Liver (tissue), 7 donors: ENCODE measurements at regions not wholly inside any gene's neighbourhood (a gene's known extent, or its start where the extent isn't known, plus 50 kb on each side); places are given as distances from the start of the nearest gene placed in this dataset.

ENCODE experiments used
- DNase-seq: peaks from one replicate; pipeline ENCODE4 v3.0.0-alpha.2; 2017; ENCODE audit warnings: low spot score
- H3K27ac ChIP-seq, 2 donors: one replicate each; pipeline ENCODE4 v1.7.0; 2013; ENCODE audit warnings: inconsistent platforms in 2 of 2, low read length in 2 of 2, control low read depth in 1 of 2, low read depth in 1 of 2, mild to moderate bottlenecking in 1 of 2
- H3K27me3 ChIP-seq, 4 donors: one replicate each; pipeline versions ENCODE4 v1.6.1 to v1.7.0; 2013; ENCODE audit warnings: low read length in 3 of 4, inconsistent platforms in 1 of 4, mild to moderate bottlenecking in 1 of 4, moderate library complexity in 1 of 4; ENCODE audit not compliant: control insufficient read depth in 4 of 4, insufficient read depth in 4 of 4
- H3K36me3 ChIP-seq, 4 donors: one replicate each; pipeline versions ENCODE4 v1.6.1 to v1.7.0; 2013; ENCODE audit warnings: low read length in 3 of 4, mild to moderate bottlenecking in 3 of 4, low read depth in 1 of 4, moderate library complexity in 1 of 4; ENCODE audit not compliant: control insufficient read depth in 4 of 4, insufficient read depth in 3 of 4
- H3K4me1 ChIP-seq, 4 donors: one replicate each; pipeline versions ENCODE4 v1.6.1 to v1.7.0; 2013; ENCODE audit warnings: low read length in 3 of 4, mild to moderate bottlenecking in 3 of 4, moderate library complexity in 1 of 4; ENCODE audit not compliant: control insufficient read depth in 4 of 4, insufficient read depth in 4 of 4
- H3K4me3 ChIP-seq, 3 donors: one replicate each; pipeline versions ENCODE4 v1.6.1 to v1.7.0; 2013; ENCODE audit warnings: low read length in 3 of 3, control low read depth in 1 of 3, low read depth in 1 of 3, mild to moderate bottlenecking in 1 of 3
- H3K9ac ChIP-seq, 2 donors: one replicate each; pipeline ENCODE4 v1.7.0; 2013; ENCODE audit warnings: low read length in 2 of 2, mild to moderate bottlenecking in 2 of 2, moderate library complexity in 2 of 2, control low read depth in 1 of 2, low read depth in 1 of 2
- H3K9me3 ChIP-seq, 4 donors: one replicate each; pipeline versions ENCODE4 v1.6.1 to v1.7.0; 2013; ENCODE audit warnings: low read length in 3 of 4; ENCODE audit not compliant: control insufficient read depth in 4 of 4
- CTCF ChIP-seq: fragments of 150-350 bp; IDR thresholded peaks from 2 replicates; pipeline ENCODE4 v1.5.1; 2017; ENCODE audit warnings: improper control_type of control experiment, low read depth, low read length; ENCODE audit not compliant: missing input control
- EGR1 ChIP-seq, 2 donors: IDR thresholded peaks; 2 replicates each; pipeline ENCODE4 v1.6.1; 2016 to 2018; ENCODE audit warnings: antibody characterized with exemption in 2 of 2, low read depth in 2 of 2
- FOXA1 ChIP-seq: IDR thresholded peaks from 2 replicates; pipeline ENCODE4 v1.6.1; 2016; ENCODE audit warnings: antibody characterized with exemption
- FOXA2 ChIP-seq: IDR thresholded peaks from 2 replicates; pipeline ENCODE4 v1.6.1; 2016; ENCODE audit warnings: antibody characterized with exemption
- GABPA ChIP-seq, 2 donors: IDR thresholded peaks in 1 of 2; conservative IDR thresholded peaks in 1 of 2; 2 replicates each; pipeline ENCODE4 v1.6.1; 2016; ENCODE audit warnings: antibody characterized with exemption in 2 of 2, mild to moderate bottlenecking in 1 of 2, moderate library complexity in 1 of 2
- HNF4A ChIP-seq, 2 donors: conservative IDR thresholded peaks; 2 replicates each; pipeline ENCODE4 v1.6.1; 2016; ENCODE audit warnings: antibody characterized with exemption in 2 of 2, mild to moderate bottlenecking in 2 of 2
- HNF4G ChIP-seq: IDR thresholded peaks from 2 replicates; pipeline ENCODE4 v1.6.1; 2016; ENCODE audit warnings: antibody characterized with exemption
- JUND ChIP-seq, 2 donors: IDR thresholded peaks; 2 replicates each; pipeline ENCODE4 v1.6.1; 2016; ENCODE audit warnings: antibody characterized with exemption in 2 of 2
- NR2F2 ChIP-seq: IDR thresholded peaks from 2 replicates; pipeline ENCODE4 v1.6.1; 2016; ENCODE audit warnings: antibody characterized with exemption
- RAD21 ChIP-seq, 2 donors: IDR thresholded peaks; 2 replicates each; pipeline ENCODE4 v1.6.1; 2016; ENCODE audit warnings: antibody characterized with exemption in 2 of 2, mild to moderate bottlenecking in 2 of 2
- RXRA ChIP-seq, 2 donors: IDR thresholded peaks; 2 replicates each; pipeline ENCODE4 v1.6.1; 2017 to 2018; ENCODE audit warnings: antibody characterized with exemption in 2 of 2, mild to moderate bottlenecking in 1 of 2
- SP1 ChIP-seq: IDR thresholded peaks from 2 replicates; pipeline ENCODE4 v1.6.1; 2018; ENCODE audit warnings: antibody characterized with exemption, mild to moderate bottlenecking
- TAF1 ChIP-seq: conservative IDR thresholded peaks from 2 replicates; pipeline ENCODE4 v1.6.1; 2016; ENCODE audit warnings: antibody characterized with exemption, mild to moderate bottlenecking
- YY1 ChIP-seq: IDR thresholded peaks from 2 replicates; pipeline ENCODE4 v1.6.1; 2016; ENCODE audit warnings: antibody characterized with exemption, mild to moderate bottlenecking
- ZBTB33 ChIP-seq: IDR thresholded peaks from 2 replicates; pipeline ENCODE4 v1.6.1; 2016; ENCODE audit warnings: antibody characterized with exemption
- TF ChIP-seq, protein P1 (sequence below): IDR thresholded peaks from 2 replicates; pipeline ENCODE4 v1.6.1; 2016; ENCODE audit warnings: antibody characterized with exemption
- TF ChIP-seq, protein P2 (sequence below): IDR thresholded peaks from 2 replicates; pipeline ENCODE4 v1.6.1; 2016; ENCODE audit warnings: antibody characterized with exemption
- TF ChIP-seq, protein P3 (sequence below): IDR thresholded peaks from 2 replicates; pipeline ENCODE4 v1.6.1; 2016; ENCODE audit warnings: antibody characterized with exemption, mild to moderate bottlenecking
- donor health status: healthy.
- donor health status: healthy.
- donor health status: healthy.
- donor health status: healthy.

DNA sequence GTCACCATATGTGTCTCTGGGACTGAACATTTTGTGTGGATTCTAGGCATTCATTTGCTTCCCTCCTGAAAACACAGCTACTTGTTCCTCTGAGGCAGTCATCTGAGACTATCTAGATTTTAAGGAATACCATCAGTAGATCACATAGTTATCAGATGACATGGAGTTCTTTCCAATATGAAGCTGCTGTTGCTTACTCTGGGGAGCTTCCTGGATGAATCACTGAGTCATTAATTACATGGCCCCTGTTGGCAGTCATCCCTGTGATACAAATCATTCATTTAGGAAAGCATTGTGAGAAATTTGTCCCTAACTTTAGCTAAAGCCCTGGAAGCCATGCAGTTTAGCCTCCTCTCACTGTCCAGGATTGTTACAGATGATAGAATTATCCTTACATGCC is 98.2 kb upstream of the ARSJ start (continued):
- TF ChIP-seq, protein P1, sequence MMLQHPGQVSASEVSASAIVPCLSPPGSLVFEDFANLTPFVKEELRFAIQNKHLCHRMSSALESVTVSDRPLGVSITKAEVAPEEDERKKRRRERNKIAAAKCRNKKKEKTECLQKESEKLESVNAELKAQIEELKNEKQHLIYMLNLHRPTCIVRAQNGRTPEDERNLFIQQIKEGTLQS, result no peak
- TF ChIP-seq ZBTB33 (no peak), TAF1 (no peak), HNF4G (no peak), SP1 (no peak), FOXA1 (no peak)

GRCh38 chr4:114078636-114079035 is 99.2 kb upstream of the ARSJ start:
- Histone ChIP-seq H3K9ac (no peak overlapping the region), H3K4me1 (no peaks in the 10 kb centered on the region), H3K36me3 (no peaks in the 10 kb centered on the region), H3K27ac (no peak overlapping the region), H3K27me3 (no peaks in the 10 kb centered on the region), H3K9me3 (no peaks in the 10 kb centered on the region), H3K4me3 (no peak overlapping the region)
- DNase-seq, result no peak
- TF ChIP-seq ZBTB33 (no peak), YY1 (no peak), RAD21 (IDR thresholded peaks at IDR 0.05) (no peak), CTCF (no peak), HNF4G (no peak), EGR1 (IDR thresholded peaks at IDR 0.05; ENCODE audit: low read depth in 2 of 2) (no peak), NR2F2 (no peak), HNF4A (conservative IDR thresholded peaks at IDR 0.05) (no peak), FOXA2 (no peak), GABPA (IDR thresholded peaks at IDR 0.05 in 1 of 2, conservative IDR thresholded peaks at IDR 0.05 in 1 of 2) (no peak), SP1 (no peak), JUND (IDR thresholded peaks at IDR 0.05) (no peak), FOXA1 (no peak), TAF1 (no peak), RXRA (IDR thresholded peaks at IDR 0.05) (no peak)
- TF ChIP-seq, protein P2, sequence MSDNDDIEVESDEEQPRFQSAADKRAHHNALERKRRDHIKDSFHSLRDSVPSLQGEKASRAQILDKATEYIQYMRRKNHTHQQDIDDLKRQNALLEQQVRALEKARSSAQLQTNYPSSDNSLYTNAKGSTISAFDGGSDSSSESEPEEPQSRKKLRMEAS, result no peak
- TF ChIP-seq, protein P3, sequence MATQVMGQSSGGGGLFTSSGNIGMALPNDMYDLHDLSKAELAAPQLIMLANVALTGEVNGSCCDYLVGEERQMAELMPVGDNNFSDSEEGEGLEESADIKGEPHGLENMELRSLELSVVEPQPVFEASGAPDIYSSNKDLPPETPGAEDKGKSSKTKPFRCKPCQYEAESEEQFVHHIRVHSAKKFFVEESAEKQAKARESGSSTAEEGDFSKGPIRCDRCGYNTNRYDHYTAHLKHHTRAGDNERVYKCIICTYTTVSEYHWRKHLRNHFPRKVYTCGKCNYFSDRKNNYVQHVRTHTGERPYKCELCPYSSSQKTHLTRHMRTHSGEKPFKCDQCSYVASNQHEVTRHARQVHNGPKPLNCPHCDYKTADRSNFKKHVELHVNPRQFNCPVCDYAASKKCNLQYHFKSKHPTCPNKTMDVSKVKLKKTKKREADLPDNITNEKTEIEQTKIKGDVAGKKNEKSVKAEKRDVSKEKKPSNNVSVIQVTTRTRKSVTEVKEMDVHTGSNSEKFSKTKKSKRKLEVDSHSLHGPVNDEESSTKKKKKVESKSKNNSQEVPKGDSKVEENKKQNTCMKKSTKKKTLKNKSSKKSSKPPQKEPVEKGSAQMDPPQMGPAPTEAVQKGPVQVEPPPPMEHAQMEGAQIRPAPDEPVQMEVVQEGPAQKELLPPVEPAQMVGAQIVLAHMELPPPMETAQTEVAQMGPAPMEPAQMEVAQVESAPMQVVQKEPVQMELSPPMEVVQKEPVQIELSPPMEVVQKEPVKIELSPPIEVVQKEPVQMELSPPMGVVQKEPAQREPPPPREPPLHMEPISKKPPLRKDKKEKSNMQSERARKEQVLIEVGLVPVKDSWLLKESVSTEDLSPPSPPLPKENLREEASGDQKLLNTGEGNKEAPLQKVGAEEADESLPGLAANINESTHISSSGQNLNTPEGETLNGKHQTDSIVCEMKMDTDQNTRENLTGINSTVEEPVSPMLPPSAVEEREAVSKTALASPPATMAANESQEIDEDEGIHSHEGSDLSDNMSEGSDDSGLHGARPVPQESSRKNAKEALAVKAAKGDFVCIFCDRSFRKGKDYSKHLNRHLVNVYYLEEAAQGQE, result no peak
- TF ChIP-seq, protein P1, result no peak
